Activated effector memory CD4-positive, alpha-beta T cell treated with anti-CD3 and anti-CD28 coated beads, Interleukin-2, amount 50 U/mL, for 16 hours (primary cell): ENCODE measurements at regions not wholly inside any gene's neighbourhood (a gene's known extent, or its start where the extent isn't known, plus 50 kb on each side); places are given as distances from the start of the nearest gene placed in this dataset.
A peak's percentile ranks its signal among the peaks of the same experiment; 100 is the strongest.
"Not testable (repeated sequence)": the region's sequence is repeated elsewhere in the genome, so short reads cannot be mapped to it uniquely, and the experiment has no call there.

ENCODE experiments used
- DNase-seq: peaks from one replicate; pipeline ENCODE4 v3.0.0-alpha.2; 2020

- no peak for DNase-seq
These were observed 677.6 kb upstream of the ID4 start for GRCh38 chr6:19159561-19159960.

DNA sequence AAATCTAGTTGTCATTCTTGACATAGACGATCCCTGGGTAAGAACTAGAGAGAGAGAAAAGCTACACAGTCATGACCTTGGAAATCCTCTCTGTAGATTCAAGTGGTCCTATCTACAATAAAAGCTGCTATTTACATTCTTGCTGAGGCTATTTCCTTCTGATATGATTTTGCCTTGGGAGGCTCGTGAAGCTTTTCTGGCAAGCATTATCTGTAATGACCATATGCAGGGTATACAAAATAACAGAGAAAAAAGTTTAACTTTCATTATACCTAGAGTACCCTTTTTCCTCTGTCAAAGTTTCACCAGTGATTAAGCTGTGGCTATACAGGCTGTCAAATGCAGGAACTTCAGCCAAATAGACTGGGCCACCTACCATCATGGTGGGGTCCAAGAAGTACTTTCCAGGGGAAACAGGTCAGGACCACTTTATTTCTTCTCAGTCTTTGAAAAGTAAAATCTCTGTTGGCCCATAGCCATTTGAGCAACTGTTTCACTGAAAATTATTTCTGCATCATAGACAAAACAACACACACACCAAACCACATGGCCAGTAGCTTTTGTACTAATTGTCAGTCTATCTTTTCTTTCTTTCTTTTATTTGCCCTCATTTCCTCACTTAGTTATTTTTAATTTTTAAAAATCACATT, 677.0 kb upstream of the ID4 start:
- DNase-seq, result no peak

GRCh38 chr6:19167251-19167650, 669.9 kb upstream of the ID4 start:
- no peak for DNase-seq

- DNase-seq, result no peak
These were observed 667.8 kb upstream of the ID4 start for GRCh38 chr6:19169366-19169765.

DNA sequence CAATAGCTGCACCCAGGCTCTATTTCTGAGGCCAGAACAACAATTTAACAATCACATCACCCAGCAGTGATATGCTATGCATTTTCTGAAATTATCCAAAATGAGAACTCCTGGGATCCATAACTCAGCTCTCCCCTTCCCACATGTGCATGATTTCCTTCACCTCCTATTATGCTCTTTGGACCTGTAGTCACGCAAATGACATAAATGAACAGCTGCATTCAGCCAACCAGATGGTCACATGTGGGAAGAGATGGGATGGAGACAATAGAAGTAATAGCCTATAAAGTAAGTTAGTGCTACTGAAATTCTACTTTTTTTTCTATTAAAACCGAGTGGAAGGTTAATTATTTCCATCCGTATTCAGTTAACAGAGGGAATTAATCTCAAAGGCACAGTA, 662.1 kb upstream of the ID4 start:
- DNase-seq, result no peak

DNA sequence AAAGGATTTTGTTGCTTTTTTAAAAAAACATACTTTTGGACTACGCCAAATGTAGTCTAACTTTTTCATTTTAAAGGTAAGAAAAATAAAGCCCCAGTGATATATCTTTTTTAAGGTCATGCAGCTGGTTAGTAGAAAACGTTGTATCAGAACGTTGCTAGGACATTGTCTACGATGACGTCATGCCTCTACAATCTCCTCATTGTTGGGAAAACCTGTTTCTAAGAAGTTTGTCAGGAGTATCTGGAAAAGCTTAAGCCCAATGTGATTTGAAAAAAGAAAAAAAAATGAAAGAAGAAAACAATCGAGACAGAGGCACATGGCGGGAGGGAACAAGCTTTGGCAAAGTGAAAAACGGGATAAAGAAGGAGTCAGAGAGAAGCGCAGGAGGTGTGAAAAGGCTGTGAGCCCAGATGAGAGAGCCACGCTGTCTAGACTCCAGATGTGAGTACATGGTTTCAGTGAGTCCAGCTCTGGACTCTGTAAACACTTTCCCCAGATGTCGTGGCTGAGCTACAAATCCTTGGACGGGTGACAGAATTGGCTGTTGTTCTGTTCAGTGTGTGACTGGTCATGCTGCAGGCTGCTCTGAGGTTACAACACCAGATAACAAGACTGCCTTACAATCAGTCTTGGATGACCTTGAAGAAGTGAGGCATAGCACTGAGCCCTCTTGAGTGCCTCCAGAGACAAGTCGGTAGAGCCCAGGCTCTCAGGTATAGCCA, 656.7 kb upstream of the ID4 start:
- DNase-seq, result no peak

- DNase-seq, result no peak
These were observed 656.0 kb upstream of the ID4 start for GRCh38 chr6:19181211-19181610.

DNA sequence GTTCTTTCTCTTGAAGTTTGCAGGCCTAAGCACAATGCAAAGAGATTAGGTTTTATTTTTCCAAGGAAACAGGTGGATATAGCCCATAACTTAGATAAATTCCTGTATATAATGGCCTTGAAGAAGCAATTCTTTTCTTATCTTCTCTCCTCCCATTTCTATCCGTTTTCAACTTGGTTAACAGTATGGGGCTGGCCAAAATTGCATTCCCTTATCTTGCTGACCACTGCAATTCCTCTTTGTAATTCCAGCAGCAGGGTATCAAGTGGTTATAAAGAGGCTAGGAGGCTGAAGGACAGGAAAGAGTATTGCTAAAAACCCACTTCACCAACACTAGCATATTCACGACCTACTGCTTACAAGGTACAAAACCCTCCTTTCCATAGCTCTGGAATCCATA, 643.5 kb upstream of the ID4 start:
- no peak for DNase-seq

- DNase-seq, result no peak
These were observed 632.7 kb upstream of the ID4 start for GRCh38 chr6:19204445-19204844.

GRCh38 chr6:19205076-19205475, 632.1 kb upstream of the ID4 start:
- DNase-seq, result no peak

DNA sequence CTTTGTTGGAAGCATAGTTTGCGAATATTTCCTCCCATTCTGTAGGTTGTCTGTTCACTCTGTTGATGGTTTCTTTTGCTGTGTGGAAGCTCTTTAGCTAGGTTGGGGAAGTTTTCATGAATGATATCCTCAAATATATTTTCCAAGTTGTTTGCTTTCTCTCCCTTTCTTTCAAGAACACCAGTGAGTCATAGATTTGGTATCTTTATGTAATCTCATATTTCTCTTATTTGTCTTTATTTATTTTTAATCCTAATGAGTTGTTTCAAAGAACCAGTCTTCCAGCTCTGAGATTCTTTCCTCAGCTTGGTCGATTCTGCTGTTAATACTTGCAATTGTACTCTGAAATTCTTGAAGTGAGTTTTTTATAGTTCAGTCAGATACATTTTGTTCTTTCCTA, 628.0 kb upstream of the ID4 start:
- DNase-seq, result no peak

DNA sequence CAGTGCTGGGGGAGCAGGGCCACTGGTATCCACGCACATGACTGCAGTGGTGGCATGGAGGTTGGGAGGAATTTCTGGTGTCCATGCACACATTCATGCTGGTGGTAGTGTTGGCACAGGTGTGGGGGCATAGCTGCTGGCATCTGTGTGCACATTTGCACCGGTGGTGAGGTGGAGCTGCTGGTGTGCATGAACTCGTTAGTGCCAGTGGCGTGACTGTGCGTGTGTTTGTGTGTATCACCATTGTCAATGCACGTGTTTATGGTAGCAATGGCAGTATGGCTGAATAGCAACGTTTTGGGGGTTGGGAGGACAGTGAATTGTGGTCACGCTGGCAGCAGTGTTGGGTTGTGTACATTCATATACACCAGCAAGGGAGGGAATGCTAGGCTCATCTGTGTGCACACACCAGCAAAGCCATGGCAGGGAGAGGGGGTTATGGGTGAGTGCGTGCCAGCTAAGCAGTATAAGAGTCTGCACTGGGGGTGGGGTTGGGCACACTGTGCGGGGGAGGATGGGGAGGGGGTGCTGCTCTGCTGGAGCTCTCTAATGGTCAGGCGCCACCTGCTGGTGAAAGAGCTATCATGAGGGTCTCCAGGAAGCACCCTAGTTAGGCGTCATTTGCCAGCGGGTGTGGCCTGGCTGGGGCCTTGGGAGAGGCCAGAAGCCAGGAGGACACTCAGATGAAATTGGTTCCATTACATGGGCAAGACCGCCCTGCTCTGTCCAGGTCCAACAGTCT, 626.1 kb upstream of the ID4 start:
- peak; percentile 63 for DNase-seq

- no peak for DNase-seq
These were observed 622.9 kb upstream of the ID4 start for GRCh38 chr6:19214231-19214630.

DNA sequence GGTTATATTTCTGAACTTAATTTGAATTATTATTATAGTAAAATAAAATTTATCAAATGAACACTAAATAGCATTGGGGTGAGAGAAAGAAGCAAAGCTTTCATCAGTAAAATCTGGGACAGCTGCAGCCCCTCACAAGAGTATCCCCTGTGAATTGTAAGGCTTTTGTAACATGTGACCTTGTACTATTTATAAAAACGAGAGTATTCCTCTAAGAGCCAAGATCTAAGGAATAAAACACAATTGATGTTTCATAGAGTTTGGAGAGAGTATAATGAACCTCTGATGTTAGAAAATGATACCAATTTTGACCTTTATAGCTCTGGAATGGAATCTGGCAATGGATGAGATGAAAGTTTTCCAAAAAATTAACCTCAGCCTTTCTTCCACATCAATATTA, 617.2 kb upstream of the ID4 start:
- DNase-seq, result no peak

DNA sequence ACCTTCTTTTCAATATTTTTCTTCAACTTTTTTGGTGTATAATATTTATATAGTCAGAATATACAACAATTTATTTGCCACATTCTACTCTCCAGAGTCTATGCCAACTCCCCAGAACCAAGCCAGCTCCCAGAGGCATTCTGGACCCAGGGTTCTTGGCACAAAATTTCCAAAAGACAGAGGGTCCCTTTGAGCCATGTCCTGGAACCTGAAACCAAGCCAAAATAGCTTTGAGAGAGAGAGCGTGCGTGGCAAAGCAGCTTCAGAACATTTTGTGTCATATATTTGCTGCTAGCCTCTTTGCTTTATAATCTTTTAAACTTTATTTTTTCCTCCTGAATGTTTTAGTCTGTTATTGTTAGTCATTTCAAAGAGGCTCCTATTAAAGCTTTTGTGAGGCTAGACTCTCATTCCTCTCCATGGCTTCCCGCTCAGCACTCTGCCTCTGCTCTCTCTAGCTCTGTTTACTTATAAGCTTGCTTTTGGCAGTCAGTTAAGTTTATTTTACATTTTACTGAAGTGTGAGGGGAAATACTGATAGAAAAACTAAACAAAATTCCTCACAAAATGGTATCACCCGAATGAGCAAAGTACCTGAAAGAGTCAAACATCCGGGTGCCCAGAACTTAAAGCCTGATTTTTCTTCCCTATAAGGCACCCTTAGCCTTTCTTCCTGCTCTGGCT, 605.1 kb upstream of the ID4 start:
- no peak for DNase-seq

DNA sequence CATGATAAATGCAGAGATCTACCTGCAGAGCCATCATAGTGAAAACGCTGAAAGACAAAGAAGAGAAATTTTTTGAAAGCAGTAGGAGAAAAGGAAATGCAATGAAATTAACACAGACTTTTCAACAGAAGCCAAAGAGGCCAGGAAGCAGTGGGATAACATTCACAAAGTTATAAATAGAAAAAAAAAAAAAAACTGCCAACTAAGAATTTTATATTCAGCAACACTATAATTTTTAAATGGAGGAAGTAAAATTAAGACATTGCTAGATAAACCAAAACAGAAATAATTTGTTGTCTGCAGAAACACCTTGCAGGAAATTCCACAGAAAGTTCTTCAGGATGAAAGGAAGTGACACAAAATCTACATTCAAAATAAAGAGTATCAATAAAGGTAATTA, 591.5 kb upstream of the ID4 start:
- no peak for DNase-seq

DNA sequence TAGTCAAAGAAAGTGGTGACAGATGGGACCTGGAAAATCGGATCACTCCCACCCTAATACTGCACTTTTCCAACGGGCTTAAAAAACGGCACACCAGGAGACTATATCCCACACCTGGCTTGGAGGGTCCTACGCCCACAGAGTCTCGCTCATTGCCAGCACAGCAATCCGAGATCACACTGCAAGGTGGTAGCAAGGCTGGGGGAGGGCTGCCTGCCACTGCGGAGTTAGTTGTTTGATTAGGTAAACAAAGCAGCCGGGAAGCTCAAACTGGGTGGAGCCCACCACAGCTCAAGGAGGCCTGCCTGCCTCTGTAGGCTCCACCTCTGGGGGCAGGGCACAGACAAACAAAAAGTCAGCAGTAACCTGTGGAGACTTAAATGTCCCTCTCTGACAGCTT, 590.0 kb upstream of the ID4 start:
- not testable (repeated sequence) for DNase-seq

GRCh38 chr6:19256123-19256522, 581.0 kb upstream of the ID4 start:
- DNase-seq, result not testable (repeated sequence)

DNA sequence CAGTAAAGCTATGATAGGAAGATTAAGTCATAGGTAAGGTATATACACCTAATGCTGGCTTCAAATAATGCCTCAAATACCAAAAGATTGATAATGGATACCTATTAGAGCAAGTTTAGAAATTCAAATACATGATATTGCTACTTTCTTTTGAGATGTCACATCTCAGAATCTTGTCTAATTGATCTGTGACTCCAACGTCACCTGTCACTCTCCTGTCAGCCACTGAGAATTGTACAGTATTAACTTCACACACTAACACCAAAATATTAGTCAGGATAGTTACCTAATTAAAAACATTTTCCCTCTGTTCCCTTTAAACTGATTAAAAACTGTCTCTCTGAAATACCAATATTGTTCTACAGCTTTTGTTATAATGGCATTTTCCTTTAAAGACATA, 575.5 kb upstream of the ID4 start:
- DNase-seq, result no peak

DNA sequence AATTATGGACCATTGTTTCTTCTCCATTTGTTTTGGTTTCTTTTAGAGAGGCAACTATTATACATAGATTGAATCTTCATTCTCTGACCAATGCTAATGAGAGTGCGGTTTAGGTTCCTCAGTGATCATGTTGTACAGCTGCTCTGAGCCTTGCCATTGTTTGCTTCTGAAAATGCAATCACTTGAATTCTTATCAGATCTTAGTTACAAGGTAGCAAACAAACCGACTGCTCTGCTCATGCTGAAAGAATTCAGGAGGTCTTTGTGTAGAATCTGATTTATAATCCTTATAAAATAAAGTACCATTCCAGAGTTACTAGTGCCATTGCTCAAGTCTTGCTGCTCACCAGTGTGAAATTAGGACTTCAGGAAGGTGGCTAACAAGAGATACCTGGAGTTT, 569.1 kb upstream of the ID4 start:
- DNase-seq, result no peak

- no peak for DNase-seq
These were observed 568.5 kb upstream of the ID4 start for GRCh38 chr6:19268718-19269117.

DNA sequence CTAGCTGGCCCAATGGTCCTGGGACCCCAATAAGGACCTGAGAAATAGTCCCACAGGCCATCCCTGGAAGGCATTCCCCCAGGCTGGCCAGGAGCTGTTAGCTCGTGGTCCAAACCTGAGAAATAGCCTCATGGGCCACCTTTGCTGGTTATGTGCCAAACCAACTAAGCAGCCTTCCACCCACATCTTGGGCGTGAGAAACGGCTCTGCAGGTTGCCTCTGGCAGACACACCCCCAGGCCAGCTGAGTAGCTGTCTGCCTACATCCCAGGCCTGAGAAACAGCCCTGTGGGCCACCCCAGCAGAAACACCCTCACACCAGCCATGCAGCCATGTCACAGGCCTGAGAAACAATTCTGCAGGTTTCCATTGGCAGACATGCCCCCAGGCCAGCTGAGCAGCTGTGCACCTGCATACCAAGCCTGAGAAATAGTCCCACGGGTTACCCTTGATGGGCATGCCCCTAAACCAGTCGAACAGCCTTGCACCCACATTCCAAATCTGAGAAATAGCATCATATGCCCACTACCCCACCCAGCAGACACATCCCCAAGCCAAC, 567.8 kb upstream of the ID4 start:
- DNase-seq, result no peak

- no peak for DNase-seq
These were observed 566.6 kb upstream of the ID4 start for GRCh38 chr6:19270616-19271015.
